Bronchial epithelial cell (primary cell): ENCODE measurements at regions not wholly inside any gene's neighbourhood (a gene's known extent, or its start where the extent isn't known, plus 50 kb on each side); places are given as distances from the start of the nearest gene placed in this dataset.

Experiments used
- DNase-seq: peaks from one replicate; pipeline ENCODE4 v3.0.0-alpha.2; 2010; ENCODE audit warnings: low read depth
- FAIRE-seq: peaks from 2 replicates; lab custom pipeline; 2011; peaks lifted over from hg19 to GRCh38; lab: Jason Lieb, UNC
- H3K27me3 ChIP-seq: 2 replicates; pipeline ENCODE4 v1.5.1; 2011; ENCODE audit warnings: low read length; ENCODE audit not compliant: control insufficient read depth, insufficient read depth
- H3K36me3 ChIP-seq: 2 replicates; pipeline ENCODE4 v1.5.1; 2011; ENCODE audit warnings: low read length; ENCODE audit not compliant: control insufficient read depth, insufficient read depth
- H3K4me3 ChIP-seq: 2 replicates; pipeline ENCODE4 v1.5.1; 2011; ENCODE audit warnings: mild to moderate bottlenecking, low read depth, low read length, control low read depth
- CTCF ChIP-seq: IDR thresholded peaks from 2 replicates; pipeline ENCODE4 v1.5.1; 2011; ENCODE audit warnings: mild to moderate bottlenecking, moderate library complexity, low read length, control low read depth, inconsistent platforms; ENCODE audit not compliant: insufficient read depth, severe bottlenecking

- H3K27me3 ChIP-seq, result no peaks in the 10 kb centered on the region
- no peaks in the 10 kb centered on the region for H3K36me3 ChIP-seq
- no peak for TF ChIP-seq CTCF
- H3K4me3 ChIP-seq, result no peak overlapping the region
- peak; percentile 99 for DNase-seq
- FAIRE-seq, result peak; percentile 93
Measured at GRCh38 chr6:6469074-6469473, 119.4 kb upstream of the LY86 start.

GRCh38 chr6:6470123-6470522, 118.4 kb upstream of the LY86 start:
- no peak for DNase-seq
- Histone ChIP-seq H3K27me3 (no peaks in the 10 kb centered on the region), H3K36me3 (no peaks in the 10 kb centered on the region), H3K4me3 (no peak overlapping the region)
- no peak for TF ChIP-seq CTCF
- FAIRE-seq, result no peak

GRCh38 chr6:6471276-6471675, 117.2 kb upstream of the LY86 start:
- no peak for TF ChIP-seq CTCF
- Histone ChIP-seq H3K4me3 (no peak overlapping the region), H3K36me3 (no peaks in the 10 kb centered on the region), H3K27me3 (no peaks in the 10 kb centered on the region)
- FAIRE-seq, result peak; percentile 64
- no peak for DNase-seq

GRCh38 chr6:6474170-6474920, 114.2 kb upstream of the LY86 start:
- Histone ChIP-seq H3K36me3 (no peaks in the 10 kb centered on the region), H3K27me3 (no peaks in the 10 kb centered on the region), H3K4me3 (no peak overlapping the region)
- TF ChIP-seq CTCF, result no peak
- FAIRE-seq (no peak), DNase-seq (no peak)

GRCh38 chr6:6479785-6480184, 108.7 kb upstream of the LY86 start:
- FAIRE-seq, result no peak
- TF ChIP-seq CTCF, result no peak
- no peak for DNase-seq
- Histone ChIP-seq H3K4me3 (no peak overlapping the region), H3K27me3 (no peaks in the 10 kb centered on the region), H3K36me3 (no peaks in the 10 kb centered on the region)

- no peak for FAIRE-seq
- DNase-seq, result no peak
- no peak for TF ChIP-seq CTCF
- Histone ChIP-seq H3K4me3 (no peak overlapping the region), H3K36me3 (no peaks in the 10 kb centered on the region), H3K27me3 (no peaks in the 10 kb centered on the region)
Measured at GRCh38 chr6:6482256-6482655, 106.3 kb upstream of the LY86 start.
